Spleen (tissue), 11 donors: ENCODE measurements at regions not wholly inside any gene's neighbourhood (a gene's known extent, or its start where the extent isn't known, plus 50 kb on each side); places are given as distances from the start of the nearest gene placed in this dataset.

ENCODE experiments used
- DNase-seq: peaks from one replicate; pipeline ENCODE4 v3.0.0-alpha.2; 2020
- H3K27ac ChIP-seq, 8 donors: fragments of 200-600 bp; sonication (generic) in 7 of 8; 1 replicate in 4 of 8; 2 replicates in 4 of 8; pipeline versions ENCODE4 v1.5.0 to v1.8.0; 2016 to 2021; ENCODE audit warnings: inconsistent platforms in 4 of 8, mild to moderate bottlenecking in 4 of 8, moderate library complexity in 1 of 8
- H3K27me3 ChIP-seq, 7 donors: fragments of 200-600 bp; sonication (generic) in 6 of 7; replicated peaks in 1 of 7; 1 replicate in 4 of 7; 2 replicates in 3 of 7; pipeline versions ENCODE4 v1.5.0 to v1.8.0; 2016 to 2021; ENCODE audit warnings: inconsistent platforms in 3 of 7, mild to moderate bottlenecking in 1 of 7
- H3K36me3 ChIP-seq, 6 donors: fragments of 200-600 bp; sonication (generic) in 5 of 6; 1 replicate in 4 of 6; 2 replicates in 2 of 6; pipeline versions ENCODE4 v1.5.0 to v1.8.0; 2016 to 2021; ENCODE audit warnings: inconsistent platforms in 2 of 6
- H3K4me1 ChIP-seq, 6 donors: fragments of 200-600 bp; sonication (generic) in 5 of 6; 1 replicate in 3 of 6; 2 replicates in 3 of 6; pipeline versions ENCODE4 v1.5.0 to v1.8.0; 2016 to 2021; ENCODE audit warnings: inconsistent platforms in 3 of 6
- H3K4me3 ChIP-seq, 8 donors: fragments of 200-600 bp; sonication (generic) in 7 of 8; 1 replicate in 4 of 8; 2 replicates in 4 of 8; pipeline versions ENCODE4 v1.5.0 to v1.8.0; 2016 to 2021; ENCODE audit warnings: inconsistent platforms in 4 of 8, mild to moderate bottlenecking in 4 of 8, moderate library complexity in 2 of 8
- H3K9me3 ChIP-seq, 8 donors: fragments of 200-600 bp; sonication (generic) in 7 of 8; 1 replicate in 4 of 8; 2 replicates in 4 of 8; pipeline versions ENCODE4 v1.5.0 to v1.8.0; 2016 to 2021; ENCODE audit warnings: inconsistent platforms in 4 of 8
- CTCF ChIP-seq, 11 experiments: fragments of 200-600 bp in 7 of 11; fragments of 450-650 bp in 4 of 11; sonication (generic) in 4 of 11; IDR thresholded peaks in 8 of 11; conservative IDR thresholded peaks in 3 of 11; 1 replicate in 7 of 11; 2 replicates in 4 of 11; pipeline versions ENCODE4 v1.4.0 to v1.8.0; 2016 to 2021; ENCODE audit warnings: antibody characterized with exemption in 11 of 11, inconsistent platforms in 4 of 11, mild to moderate bottlenecking in 1 of 11
- POLR2A ChIP-seq, 3 donors: fragments of 450-650 bp; IDR thresholded peaks; one replicate each; pipeline ENCODE4 v1.5.1; 2017; ENCODE audit warnings: antibody characterized with exemption in 3 of 3, mild to moderate bottlenecking in 1 of 3
- POLR2AphosphoS5 ChIP-seq, 3 donors: sonication (generic); formaldehyde crosslinking; IDR thresholded peaks; one replicate each; pipeline ENCODE4 v1.5.1; 2017; ENCODE audit warnings: antibody characterized with exemption in 3 of 3
- WGBS, 5 donors: extraction: QIAGEN DNeasy Blood & Tissue Kit in 3 of 5; methylation state at CpG; one replicate each; pipeline versions ENCODE4 v1.1.5 to v1.1.7; 2013 to 2018; 5-methylcytosine and 5-hydroxymethylcytosine counted together
- intact Hi-C: fragments of 100-400 bp; cut with DNase I; formaldehyde crosslinking; loops from one replicate; pipeline ENCODE4 v1.15.0; 2023; ENCODE audit warnings: low total_unique reads
- donor health status: healthy with polysubstance abuse.
- donor health status: DM: no; HTN: no; CAD: no; lungs with moderate emphysema.
- donor health status: DM: no; HTN: no; CAD: no.
- donor health status: Bipolar disorder and iron deficiency.
- donor health status: healthy.
- donor health status: DM: no; HTN: no; CAD: no.
- donor health status: DM: yes; HTN: yes; CAD: no.

GRCh38 chr2:176729706-176730569 is 460.7 kb downstream of the MTX2 start:
- no peaks in the 10 kb centered on the region for H3K36me3 ChIP-seq
- no peaks in the 10 kb centered on the region for H3K9me3 ChIP-seq
- no peak for TF ChIP-seq CTCF (IDR thresholded peaks at IDR 0.05 in 8 of 11, conservative IDR thresholded peaks at IDR 0.05 in 3 of 11)
- TF ChIP-seq POLR2AphosphoS5 (IDR thresholded peaks at IDR 0.05) = no peak
- TF ChIP-seq POLR2A (IDR thresholded peaks at IDR 0.05) = no peak
- no peaks in the 10 kb centered on the region for H3K4me1 ChIP-seq
- no peak overlapping the region for H3K4me3 ChIP-seq
- H3K27ac ChIP-seq = no peak overlapping the region
- no peaks in the 10 kb centered on the region for H3K27me3 ChIP-seq
- intact Hi-C loops = no loop called here
- DNase-seq = no peak
- 53 to 77% (median 68%) methylated on average over 1 of the region's 1 CpG for WGBS, 5 donors

- no peaks in the 10 kb centered on the region for H3K4me1 ChIP-seq
- H3K9me3 ChIP-seq = no peaks in the 10 kb centered on the region
- H3K36me3 ChIP-seq = no peaks in the 10 kb centered on the region
- TF ChIP-seq POLR2AphosphoS5 (IDR thresholded peaks at IDR 0.05) (no peak), CTCF (IDR thresholded peaks at IDR 0.05 in 8 of 11, conservative IDR thresholded peaks at IDR 0.05 in 3 of 11) (no peak), POLR2A (IDR thresholded peaks at IDR 0.05) (no peak)
- no peak overlapping the region for H3K27ac ChIP-seq
- H3K27me3 ChIP-seq = no peaks in the 10 kb centered on the region
- H3K4me3 ChIP-seq = no peak overlapping the region
- DNase-seq = no peak
- WGBS, 5 donors = 45 to 72% (median 67%) methylated on average over 1 of the region's 1 CpG
- intact Hi-C loops = no loop called here
Measured at GRCh38 chr2:176732780-176733179, 463.5 kb downstream of the MTX2 start.

- TF ChIP-seq POLR2A (IDR thresholded peaks at IDR 0.05) (no peak), CTCF (IDR thresholded peaks at IDR 0.05 in 8 of 11, conservative IDR thresholded peaks at IDR 0.05 in 3 of 11) (no peak), POLR2AphosphoS5 (IDR thresholded peaks at IDR 0.05) (no peak)
- Histone ChIP-seq H3K27me3 (no peaks in the 10 kb centered on the region), H3K9me3 (no peaks in the 10 kb centered on the region), H3K36me3 (no peaks in the 10 kb centered on the region), H3K4me1 (no peaks in the 10 kb centered on the region), H3K27ac (no peak overlapping the region), H3K4me3 (no peak overlapping the region)
- intact Hi-C loops = no loop called here
- no peak for DNase-seq
- WGBS, 5 donors = 63 to 90% (median 84%) methylated on average over 3 of the region's 3 CpGs
Measured at GRCh38 chr2:176733698-176734430, 464.6 kb downstream of the MTX2 start.

- no peaks in the 10 kb centered on the region for H3K9me3 ChIP-seq
- no peaks in the 10 kb centered on the region for H3K27me3 ChIP-seq
- H3K27ac ChIP-seq = no peak overlapping the region
- 62 to 82% (median 70%) methylated on average over 5 of the region's 5 CpGs for WGBS, 5 donors
- intact Hi-C loops = no loop called here
- DNase-seq = no peak
- no peaks in the 10 kb centered on the region for H3K36me3 ChIP-seq
- H3K4me1 ChIP-seq = no peaks in the 10 kb centered on the region
- TF ChIP-seq POLR2A (IDR thresholded peaks at IDR 0.05) = no peak
- H3K4me3 ChIP-seq = no peak overlapping the region
Measured at GRCh38 chr2:176734868-176735267, 465.6 kb downstream of the MTX2 start.
